NCI-H2196 treated with DMSO at 0.1 percent for 48 hours (cell line): ENCODE measurements at regions not wholly inside any gene's neighbourhood (a gene's known extent, or its start where the extent isn't known, plus 50 kb on each side); places are given as distances from the start of the nearest gene placed in this dataset.

Experiments
- DNase-seq: peaks from one replicate; lab custom pipeline; 2025; ENCODE audit not compliant: unreplicated experiment; lab: John Stamatoyannopoulos, UW

DNA sequence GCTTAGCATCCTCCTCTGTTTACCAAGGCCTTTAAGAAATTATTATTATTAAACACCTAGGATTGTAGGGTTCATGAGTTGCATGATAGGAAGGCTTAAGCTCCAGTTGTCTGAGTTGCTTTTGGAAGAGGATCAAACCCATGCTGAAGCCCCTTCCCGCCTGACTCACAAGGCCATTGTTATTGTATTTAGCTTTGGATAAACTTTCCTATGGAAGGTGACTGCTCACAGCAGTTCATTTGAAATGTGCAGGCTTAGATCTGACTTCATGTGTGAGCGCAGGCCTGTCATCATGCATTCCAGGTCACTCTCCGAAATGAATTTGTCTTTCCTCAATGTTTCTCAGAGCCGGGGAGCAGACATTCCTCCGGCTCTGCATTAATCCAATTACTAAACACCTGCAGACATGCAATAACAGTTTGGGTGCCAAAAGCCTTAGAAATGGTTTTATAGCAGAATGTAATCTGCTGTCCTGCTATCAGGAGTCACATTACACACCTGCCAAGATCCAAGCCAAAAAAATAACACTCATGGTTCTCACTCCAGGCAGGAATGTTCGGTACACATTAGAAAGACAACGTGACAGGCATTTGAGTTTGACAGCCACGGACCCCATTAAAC lies 119.9 kb downstream of the OSR1 start:
- DNase-seq: no peak

DNA sequence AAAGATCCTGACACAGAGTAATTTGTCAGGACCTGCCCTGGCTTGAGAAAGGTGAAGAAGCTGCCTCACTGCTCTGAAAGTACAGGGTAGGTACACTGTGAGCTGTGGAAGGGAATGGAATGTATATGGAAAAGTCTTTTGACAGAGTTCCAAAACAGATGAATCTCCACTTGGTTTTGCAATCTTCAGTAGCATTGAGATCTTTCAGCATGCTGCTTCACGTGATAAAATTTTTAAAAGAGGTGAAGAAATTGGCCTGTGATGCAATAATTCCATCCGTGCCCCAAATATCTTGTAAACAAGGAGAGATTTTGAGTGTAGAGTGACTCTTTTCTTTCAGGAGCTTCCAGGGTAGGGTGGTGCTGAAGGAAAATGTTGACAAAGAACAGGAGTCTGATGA lies 123.1 kb downstream of the OSR1 start:
- DNase-seq: no peak

DNA sequence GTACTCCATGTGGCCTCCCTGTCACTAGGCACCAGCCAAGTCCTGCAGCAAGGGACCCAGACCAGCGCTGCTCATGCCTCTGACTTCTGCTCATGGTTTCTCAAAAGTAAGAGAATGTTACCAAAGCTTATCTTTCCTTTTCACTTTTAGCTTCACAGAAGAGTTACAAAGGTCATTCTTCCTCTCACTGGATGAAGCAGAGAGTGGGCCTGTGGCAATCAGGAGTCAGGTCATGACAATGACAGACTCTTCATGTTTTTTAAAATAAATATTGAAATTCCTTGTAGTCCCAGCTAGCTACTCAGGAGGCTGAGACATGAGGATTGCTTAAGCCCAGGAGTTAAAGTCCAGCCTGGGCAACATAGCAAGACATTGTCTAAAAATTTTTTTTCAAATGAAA lies 126.1 kb downstream of the OSR1 start:
- DNase-seq: no peak

DNA sequence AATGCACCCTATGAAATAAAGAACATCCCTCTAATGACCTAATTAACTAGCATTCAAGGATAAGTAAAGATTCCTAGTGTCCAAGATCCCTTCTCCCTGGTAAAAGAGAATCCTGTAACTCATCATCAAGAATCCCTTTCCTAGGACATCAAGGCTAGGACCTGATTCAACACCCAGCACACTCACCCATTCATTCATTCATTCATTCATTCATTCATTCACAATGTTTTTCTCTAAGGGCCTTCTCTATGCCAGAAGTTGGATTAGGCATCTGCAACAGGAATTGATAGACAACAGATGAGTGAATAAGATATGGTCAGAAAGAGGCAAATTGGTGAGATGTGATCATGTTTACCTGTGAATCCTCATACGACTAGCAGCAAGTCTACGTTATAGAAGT lies 126.8 kb downstream of the OSR1 start:
- no peak for DNase-seq

DNA sequence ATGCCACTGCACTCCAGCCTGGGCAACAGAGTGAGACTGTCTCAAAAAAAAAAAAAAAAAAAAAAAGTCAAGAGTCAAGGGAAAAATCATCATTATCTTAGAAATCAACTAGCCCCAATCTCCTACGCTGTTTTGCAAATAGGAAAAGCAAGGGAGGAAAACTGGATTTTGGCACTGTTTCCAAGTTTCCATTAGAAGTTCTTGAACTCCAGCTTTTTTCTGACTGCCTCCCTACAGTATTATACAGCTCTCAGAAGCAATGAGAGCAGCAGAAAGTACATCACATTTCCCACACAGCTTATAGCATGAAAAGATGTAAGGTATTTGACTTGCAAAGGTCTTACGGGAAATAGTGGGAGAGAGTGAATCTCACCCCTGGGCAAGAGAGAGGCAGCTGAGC lies 127.8 kb downstream of the OSR1 start:
- DNase-seq: no peak

DNA sequence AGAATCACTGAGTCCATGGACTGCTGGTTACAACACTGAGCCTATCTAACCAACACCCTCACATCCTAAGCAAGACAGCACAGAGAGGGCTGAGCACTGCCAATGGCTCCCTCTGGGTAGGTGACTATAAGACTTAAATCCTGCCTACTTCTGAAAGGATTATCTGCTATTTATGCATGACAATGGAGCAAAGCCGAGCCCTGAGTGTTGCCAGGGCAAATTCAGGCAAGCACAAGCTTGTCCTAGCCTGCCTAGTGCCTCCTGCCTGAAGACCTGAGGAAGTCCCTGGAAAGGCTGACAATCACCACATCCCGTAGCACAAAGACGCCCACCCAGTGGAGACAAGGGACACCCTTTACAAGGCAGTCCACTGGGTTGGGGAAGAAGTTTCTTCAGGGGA lies 129.7 kb downstream of the OSR1 start:
- peak; percentile 14 for DNase-seq

DNA sequence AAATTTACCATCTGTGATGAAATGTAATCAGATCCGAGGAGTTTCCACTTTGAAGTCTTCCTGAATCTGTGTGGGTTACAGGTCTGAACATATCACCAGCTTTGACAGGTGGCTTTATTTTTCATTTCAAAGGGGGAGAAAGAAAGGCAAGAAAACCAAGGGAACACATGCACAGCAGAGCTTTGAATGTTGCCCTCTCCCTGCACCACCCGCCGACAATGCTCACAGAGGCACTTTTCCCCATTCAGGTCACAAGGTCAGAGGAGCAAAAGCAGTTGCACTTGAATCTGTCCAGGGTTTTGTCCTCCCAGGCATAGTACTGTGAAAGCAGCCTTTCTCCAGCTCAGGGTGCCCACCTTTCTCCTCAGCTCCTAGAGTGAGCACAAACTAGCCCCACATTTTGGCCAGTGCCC lies 130.2 kb downstream of the OSR1 start:
- no peak for DNase-seq

DNA sequence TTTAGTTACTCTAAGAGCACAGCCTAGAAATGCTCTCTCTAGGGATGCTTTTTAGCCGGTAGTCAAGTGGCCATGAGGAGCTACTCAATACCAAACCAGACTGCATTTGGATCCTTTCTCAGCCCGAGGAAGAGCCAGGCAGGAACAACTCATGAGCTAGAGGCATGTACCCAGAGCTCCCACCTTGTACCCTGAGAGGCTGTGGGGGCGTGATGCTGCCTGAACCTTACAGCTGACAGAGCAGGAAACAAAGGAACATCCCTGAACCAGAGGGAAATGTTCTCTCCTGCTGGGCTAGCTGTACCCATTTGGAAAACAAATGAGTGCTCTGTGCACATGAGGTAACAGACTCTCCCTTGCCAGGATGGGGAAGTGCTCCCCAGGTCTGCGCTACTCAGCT lies 131.6 kb downstream of the OSR1 start:
- no peak for DNase-seq

DNA sequence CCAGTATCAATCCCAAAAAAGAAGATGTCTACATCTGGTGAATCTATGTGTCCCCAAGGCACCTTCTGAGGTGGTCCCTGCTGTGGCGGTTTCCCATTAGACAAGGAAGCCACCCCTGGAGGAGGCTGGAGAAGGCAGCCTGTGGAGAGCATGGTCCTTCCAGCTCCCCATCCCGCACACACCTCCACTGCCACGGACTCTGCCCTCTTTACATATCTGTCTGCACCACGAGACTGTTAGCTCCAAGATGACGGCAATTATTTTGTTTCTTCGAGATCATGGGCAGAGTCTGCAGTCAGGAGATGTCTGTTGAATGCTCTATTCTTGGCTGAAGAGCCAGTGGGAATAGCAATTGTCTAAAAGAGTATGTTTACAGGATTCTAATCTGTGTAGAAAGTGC lies 132.0 kb downstream of the OSR1 start:
- no peak for DNase-seq

DNA sequence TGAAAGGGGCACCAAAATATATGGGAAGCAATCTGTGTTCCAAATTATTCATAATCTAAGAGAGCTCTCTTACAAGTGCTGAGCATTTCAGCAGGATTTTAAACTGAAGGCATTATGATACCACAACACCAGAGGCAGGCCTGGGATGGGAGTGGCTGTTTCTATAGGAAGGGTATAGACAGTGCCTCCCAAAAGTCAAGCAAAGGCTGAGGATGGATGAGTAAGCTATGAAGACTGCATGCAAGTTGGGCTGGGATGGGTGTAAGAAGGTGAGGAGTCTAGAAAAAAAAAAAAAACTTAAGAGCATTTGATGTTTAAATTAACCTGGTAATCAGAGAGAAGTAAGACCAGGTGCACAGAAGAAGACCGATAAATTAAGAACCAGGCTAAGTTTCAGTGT lies 132.5 kb downstream of the OSR1 start:
- DNase-seq: no peak

DNA sequence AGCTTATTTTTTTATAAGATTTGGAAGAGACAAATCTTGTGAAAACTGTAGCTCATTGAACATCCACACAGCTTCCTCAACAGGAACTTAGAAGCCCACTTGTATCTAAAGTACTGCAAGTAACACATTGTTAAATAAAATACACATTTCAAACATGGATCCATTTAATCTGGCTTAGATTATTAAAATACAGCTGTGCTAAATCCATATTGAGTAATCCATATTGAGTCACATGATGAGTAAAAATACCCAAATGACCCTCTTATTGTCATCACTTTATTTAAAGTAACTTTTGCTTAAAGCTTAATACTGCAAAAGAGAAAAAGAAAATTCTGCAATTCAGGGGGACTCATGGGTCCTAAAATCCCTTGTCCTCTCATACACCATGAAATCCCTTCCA lies 133.3 kb downstream of the OSR1 start:
- no peak for DNase-seq

DNA sequence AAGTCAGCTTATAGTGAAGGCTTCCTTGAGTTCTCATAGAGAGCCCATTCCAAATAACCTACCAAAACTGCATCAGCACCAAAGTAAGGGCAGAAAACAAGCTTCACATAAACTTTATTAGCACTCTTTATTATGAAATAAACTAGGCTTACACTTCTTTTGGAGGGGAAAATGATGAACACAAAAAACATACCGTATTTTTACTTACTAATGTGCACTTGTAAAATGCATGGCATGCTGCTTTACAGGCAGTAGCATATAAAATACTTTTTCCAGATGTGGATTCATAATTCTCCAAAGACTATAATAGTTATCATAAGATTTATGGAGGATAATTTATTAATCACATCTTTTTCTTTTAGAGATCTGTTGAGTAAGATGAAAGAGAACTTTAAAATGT lies 133.9 kb downstream of the OSR1 start:
- DNase-seq: no peak

DNA sequence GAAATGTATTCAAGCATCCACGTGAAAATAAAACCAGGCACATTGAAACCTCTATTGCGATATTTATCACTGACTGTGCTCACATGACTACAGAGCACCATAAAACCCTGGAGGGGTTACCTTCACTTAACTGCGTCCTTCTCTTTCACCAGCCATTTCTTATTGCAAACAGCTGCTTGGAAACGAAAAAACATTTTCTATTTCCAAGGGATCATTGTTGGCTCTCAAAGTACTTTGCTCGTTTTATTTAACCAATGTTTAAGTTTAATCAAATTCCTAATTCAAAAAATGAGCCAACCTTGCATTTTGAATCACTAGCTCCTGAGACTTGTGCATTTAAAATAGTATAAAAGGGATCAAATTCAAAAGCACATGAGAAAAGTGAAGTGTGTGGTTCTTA lies 134.4 kb downstream of the OSR1 start:
- DNase-seq: no peak

DNA sequence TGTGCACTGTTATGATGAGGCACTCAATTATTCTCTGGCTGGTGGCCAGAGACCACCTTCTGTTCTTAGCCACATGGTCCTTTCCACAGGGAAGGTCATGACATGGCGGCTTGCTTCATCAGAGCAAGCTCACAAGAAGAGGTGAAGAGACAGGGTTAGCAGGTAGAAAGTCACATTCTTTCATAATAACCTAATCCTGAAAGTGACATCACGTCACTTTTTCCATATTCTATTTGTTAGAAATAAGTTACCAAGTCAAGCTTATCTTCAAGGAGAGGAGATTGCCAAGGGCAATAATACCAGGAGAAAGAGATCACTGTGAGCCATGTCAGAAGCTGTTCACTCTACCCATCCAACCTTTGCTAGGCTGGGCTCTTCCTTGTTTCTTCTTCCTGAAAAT lies 139.4 kb downstream of the OSR1 start:
- DNase-seq: no peak

DNA sequence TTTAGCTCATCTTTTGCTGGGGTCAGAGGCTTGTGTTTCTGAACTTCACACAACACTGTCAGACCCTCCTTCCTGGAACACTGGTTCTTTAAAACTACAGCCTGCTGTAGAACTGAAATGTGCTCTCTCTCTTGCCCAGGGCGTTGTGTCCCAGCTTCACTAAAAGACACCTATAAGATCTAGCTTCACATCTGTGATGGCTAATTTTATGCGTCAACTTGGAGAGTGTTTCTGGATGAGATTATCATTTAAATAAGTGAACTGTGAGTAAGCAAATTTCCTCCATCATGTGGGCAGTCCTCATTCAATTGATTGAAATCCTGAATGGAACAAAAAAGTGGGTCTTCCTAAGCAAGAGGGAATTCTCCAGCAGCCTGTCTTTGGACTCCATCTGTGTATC lies 140.3 kb downstream of the OSR1 start:
- no peak for DNase-seq

DNA sequence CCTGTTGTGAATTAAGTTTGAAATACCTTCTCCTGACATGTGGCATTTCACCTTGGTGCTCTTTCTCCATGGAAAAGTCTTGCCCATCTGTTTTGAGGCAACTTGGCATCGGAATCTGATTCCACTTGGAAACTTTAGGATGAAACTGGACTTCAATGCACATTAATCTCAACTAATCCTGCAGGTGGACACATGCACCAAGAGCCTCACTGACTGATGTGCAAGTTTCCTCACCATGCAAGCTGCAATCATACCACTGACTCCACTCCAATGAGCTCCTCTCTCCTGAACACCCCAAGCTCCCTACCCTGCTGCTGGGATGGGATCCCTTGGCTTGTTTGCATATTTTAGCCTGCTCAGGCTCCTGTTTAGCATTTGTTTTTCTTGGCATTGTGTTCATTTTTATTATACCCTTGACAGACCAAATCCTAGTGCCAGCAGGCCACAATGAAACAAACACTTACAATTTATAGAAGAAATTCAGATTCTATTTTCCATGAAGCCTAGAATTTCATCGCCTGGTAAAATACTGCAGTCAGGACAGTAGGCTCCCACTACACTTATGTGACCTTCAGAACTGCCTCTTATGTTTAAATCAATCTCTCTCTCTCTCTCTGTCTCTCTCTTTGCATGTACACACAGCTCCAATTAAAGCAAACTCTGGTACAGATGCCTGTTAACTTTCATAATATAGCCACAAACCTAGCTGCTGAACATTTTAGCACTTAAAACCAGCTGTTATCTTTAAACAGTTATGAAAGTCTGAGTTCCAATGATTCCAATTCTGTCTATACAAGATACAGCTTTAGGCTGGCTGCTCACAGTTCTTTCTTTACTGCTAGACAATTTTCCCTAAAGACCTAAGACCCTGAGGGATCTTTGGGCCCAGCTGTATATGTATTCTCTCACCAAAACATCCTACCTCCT lies 141.5 kb downstream of the OSR1 start:
- no peak for DNase-seq

DNA sequence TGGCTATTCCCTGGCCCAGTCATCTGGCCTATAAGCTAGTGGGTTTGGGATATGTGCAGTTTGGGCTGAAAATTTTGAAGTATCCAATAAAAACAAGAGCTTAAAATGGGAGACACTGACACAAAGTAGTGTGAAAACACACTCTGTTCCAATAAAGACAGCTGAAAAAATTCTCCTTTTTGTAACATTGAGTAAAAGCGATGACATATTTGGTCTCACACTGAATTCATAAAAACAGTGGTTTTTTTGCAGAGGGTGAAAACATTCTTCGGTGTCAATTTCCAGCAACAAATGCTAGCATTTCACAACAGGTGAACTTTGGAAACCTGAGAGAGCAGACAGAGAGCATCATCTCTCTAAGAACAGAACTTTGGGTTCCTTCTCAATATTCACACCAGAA lies 142.2 kb downstream of the OSR1 start:
- no peak for DNase-seq

DNA sequence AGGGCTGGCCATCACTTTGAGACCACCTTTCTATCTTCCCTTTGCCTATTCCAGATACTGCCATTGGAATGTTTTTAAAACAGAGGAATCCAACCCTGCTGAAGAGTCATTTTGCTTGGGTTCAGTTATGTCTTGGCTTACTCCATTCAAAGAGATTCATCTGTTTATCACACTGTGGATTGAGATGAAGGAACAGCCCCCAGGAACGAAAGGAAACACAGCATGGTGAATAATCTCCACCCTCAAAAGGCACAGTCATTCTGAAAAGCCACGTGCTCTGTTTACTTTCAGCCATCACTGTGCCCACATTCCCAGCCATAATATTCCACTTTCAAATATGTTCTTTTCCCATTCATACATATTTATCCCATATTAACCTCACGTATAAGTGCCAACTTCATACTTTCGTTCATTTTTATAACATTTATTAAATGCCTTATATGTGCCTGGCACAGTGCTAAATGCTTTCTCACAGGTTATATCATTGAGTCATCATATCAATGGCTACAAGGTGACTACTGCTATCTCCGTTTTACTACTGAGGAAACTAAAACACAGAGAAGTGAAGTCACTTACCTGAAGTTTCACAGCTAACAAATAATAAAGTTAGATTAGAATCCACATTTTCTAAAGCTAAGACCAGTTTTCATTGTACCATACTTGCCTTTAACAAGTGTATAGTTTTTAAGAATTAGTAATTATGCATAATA lies 143.6 kb downstream of the OSR1 start:
- DNase-seq: no peak

DNA sequence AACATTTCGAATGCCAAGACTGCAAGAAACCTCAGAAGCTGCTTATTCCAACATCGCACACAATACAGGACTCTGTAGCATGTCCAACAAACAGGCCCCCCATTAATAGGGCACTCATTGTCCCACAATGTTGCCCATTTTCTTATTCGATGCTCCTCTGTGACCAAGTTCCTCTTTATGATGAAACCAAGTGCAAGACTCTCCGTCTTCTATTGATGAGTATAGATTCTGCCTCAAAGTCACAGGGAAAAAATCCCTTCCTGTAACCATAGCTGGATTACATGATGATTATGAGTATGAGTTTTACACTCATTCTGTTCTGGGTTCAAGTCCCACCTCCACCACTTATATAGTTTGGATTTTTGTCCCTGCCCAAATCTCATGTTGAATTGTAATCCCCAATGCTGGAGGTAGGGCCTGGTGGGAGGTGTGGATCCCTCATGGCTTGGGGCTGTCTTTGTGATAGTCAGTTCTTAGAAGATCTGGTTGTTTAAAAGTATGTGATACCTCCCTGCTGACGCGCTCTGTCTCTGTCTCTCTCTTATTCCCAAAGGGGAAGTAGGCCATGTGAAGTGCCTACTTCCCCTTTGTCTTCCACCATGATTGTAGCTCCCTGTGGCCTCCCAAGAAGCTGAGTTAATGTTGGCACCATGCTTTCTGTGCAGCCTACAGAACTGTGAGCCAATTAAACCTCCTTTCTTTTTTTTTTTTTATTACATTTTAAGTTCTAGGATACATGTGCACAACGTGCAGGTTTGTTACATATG lies 148.7 kb downstream of the OSR1 start:
- no peak for DNase-seq

DNA sequence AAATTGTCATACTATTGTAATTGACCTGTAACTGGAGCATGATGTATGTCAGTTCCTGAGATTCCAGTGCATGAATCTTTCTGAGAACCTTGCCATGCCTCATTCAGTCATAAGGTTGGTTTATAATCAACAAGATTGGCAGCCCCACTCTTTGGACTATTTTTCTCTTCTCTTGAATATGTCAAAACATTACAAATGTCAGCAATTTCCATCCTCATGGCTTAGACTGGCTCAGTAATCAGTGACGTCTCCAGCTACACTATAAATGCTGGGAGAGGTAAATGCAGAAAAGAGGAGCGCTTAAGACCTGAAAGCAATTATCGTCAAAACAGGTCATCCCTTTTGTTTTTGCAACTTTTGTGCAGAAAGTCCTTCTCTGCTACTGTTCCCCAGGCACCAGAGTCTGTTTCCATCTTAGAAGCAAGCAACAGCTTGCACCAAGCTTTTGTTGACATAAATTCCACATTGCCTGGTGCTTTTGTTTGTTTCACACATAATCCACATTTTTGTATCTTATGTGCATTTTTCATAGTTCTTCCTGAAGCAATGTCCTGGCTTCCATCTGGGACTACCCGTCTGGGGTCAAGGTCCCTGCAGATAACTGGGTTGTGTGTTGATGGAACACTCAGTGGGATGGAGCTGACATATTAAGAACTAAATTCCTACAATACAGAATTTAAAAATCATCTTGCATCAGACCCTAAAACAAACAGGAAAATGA lies 149.8 kb downstream of the OSR1 start:
- DNase-seq: no peak

DNA sequence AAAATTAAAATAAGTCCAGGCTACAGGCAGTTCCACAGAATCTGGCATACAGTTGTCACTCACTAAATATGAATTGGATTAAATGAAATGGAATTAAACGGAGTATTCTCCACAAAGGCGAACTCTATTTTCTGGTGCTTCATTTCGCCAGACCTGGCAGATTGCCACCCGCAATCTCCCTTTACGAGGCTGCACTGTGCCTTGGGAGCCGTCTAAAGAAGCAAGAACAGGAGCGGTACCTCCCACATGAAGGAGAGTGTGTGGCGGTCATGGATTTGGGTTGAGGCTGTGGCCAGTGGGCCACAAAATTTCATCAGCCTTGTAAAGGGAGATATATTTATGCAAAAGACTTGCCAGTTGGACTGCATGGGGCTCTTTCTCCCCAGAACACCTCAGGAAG lies 151.0 kb downstream of the OSR1 start:
- DNase-seq: no peak
